CD4-positive, alpha-beta T cell (primary cell): ENCODE measurements at regions not wholly inside any gene's neighbourhood (a gene's known extent, or its start where the extent isn't known, plus 50 kb on each side); places are given as distances from the start of the nearest gene placed in this dataset.

ENCODE experiments used
- ATAC-seq: fragments of 200-7000 bp; cut with Tn5 transposase; one replicate; pipeline ENCODE4 v1.10.0; 2022; ENCODE audit warnings: mild to moderate bottlenecking; ENCODE audit not compliant: poor library complexity
- CTCF ChIA-PET: fragments of 350-600 bp; sonication (Branson Sonifier 250); formaldehyde crosslinking; loops from one replicate; lab custom pipeline; 2021; ENCODE audit warnings: antibody characterized with exemption, inconsistent platforms; lab: Charles Lee
- POLR2A ChIA-PET: fragments of 350-600 bp; sonication (Branson Sonifier 250); formaldehyde crosslinking; loops from one replicate; lab custom pipeline; 2021; ENCODE audit warnings: antibody characterized with exemption, inconsistent platforms; lab: Charles Lee
- DNase-seq, 14 experiments: peaks; one replicate each; pipeline ENCODE4 v3.0.0-alpha.2; 2013 to 2020; ENCODE audit warnings: mixed read lengths in 2 of 14
- H3K27ac ChIP-seq, 2 donors: one replicate each; pipeline versions ENCODE4 v1.5.1 to v1.7.0; 2013; ENCODE audit warnings: low read length in 2 of 2, low read depth in 1 of 2, mild to moderate bottlenecking in 1 of 2
- H3K27me3 ChIP-seq, 2 experiments: 1 replicate in 1 of 2; 2 replicates in 1 of 2; pipeline versions ENCODE4 v1.6.1 to v1.7.0; 2013; ENCODE audit warnings: low read length in 2 of 2, control low read depth in 1 of 2, mild to moderate bottlenecking in 1 of 2, moderate library complexity in 1 of 2; ENCODE audit not compliant: insufficient read depth in 2 of 2, control insufficient read depth in 1 of 2
- H3K36me3 ChIP-seq: one replicate; pipeline ENCODE4 v1.6.1; 2013; ENCODE audit warnings: low read length, control low read depth; ENCODE audit not compliant: insufficient read depth
- H3K4me1 ChIP-seq: one replicate; pipeline ENCODE4 v1.6.1; 2013; ENCODE audit warnings: low read length, control low read depth; ENCODE audit not compliant: insufficient read depth
- H3K4me3 ChIP-seq: one replicate; pipeline ENCODE4 v1.5.1; 2013; ENCODE audit warnings: mild to moderate bottlenecking, low read length, moderate library complexity
- H3K9me3 ChIP-seq, 2 experiments: 1 replicate in 1 of 2; 2 replicates in 1 of 2; pipeline versions ENCODE4 v1.6.1 to v1.7.0; 2013; ENCODE audit warnings: low read length in 2 of 2, mild to moderate bottlenecking in 2 of 2, control low read depth in 1 of 2, moderate library complexity in 1 of 2; ENCODE audit not compliant: control insufficient read depth in 1 of 2, insufficient read depth in 1 of 2
- H3K27ac Mint-ChIP-seq: one replicate; pipeline ENCODE4 v1.8.0; 2020; ENCODE audit warnings: mixed read lengths
- H3K27me3 Mint-ChIP-seq: one replicate; pipeline ENCODE4 v1.8.0; 2021; ENCODE audit warnings: mixed read lengths
- H3K36me3 Mint-ChIP-seq: one replicate; pipeline ENCODE4 v1.8.0; 2021; ENCODE audit warnings: low read depth, mixed read lengths
- H3K4me1 Mint-ChIP-seq: one replicate; pipeline ENCODE4 v1.8.0; 2021; ENCODE audit warnings: low read depth, mixed read lengths
- H3K4me3 Mint-ChIP-seq: one replicate; pipeline ENCODE4 v1.8.0; 2020; ENCODE audit warnings: mild to moderate bottlenecking, mixed read lengths
- H3K9me3 Mint-ChIP-seq: one replicate; pipeline ENCODE4 v1.8.0; 2020; ENCODE audit warnings: mixed read lengths
- intact Hi-C, 2 experiments: fragments of 100-400 bp; cut with DNase I in 1 of 2; cut with micrococcal nuclease in 1 of 2; formaldehyde crosslinking; loops; one replicate each; pipeline versions ENCODE4 v1.15.1 to v1.9.0; 2023 to 2025; cut with DNase I, micrococcal nuclease
- TF ChIP-seq, protein P1 (sequence below): fragments of 200-600 bp; IDR thresholded peaks from one replicate; pipeline ENCODE4 v1.8.0; 2022; ENCODE audit warnings: antibody characterized with exemption, mild to moderate bottlenecking

DNA sequence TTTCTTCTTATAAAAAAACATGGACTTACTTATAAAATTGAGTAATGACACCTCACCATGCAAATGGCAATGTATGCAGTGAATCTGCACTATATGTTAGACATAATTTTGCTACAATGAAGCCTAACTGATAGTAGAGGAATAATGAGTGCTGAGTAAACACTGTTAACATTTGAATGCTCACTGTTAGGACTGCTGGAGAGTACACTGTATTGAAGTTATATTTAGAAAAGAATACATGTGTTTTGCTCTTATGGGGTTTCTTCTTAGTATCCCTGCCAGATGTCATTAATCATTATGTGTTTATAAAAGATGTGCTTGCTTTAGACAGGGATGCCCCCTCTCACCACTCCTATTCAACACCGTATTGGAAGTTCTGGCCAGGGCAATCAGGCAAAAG, 111.1 kb upstream of the ZP4 start:
- no peaks in the 10 kb centered on the region for H3K27me3 ChIP-seq
- H3K4me1 Mint-ChIP-seq, result no peaks in the 10 kb centered on the region

DNA sequence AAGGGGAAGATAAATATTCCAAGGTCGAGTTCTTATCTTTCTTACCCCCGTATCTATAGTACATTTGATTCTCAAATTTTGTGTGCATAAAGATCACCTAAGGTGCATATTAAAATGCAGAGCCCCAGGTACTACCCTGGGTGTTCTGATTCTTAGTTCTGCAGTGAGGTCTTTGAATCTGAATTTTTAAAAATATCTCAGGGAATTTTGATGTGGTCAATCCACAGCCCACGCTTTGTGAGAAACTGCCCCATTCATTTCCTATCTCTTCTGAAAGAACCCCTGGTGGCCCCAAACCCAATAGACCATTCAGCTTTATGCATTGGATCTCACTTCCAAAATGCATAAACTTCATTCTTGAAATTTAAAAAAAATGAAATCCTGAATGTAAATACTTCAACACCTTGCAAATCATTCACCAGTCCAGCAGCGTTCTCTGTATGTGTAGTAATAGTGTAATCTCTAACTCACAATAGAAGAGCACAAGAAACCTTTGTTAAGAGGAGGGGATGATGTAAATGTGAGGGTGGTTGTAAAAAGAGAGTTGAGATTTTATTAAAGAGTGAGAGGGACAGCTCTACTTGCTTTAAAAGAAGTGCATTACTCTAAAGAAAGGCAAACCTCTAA, 108.8 kb upstream of the ZP4 start:
- Mint-ChIP-seq H3K4me3 (no peak overlapping the region), H3K9me3 (peaks cover 11% of the 10 kb centered on the region), H3K36me3 (no peaks in the 10 kb centered on the region), H3K27ac (no peak overlapping the region), H3K27me3 (no peaks in the 10 kb centered on the region), H3K4me1 (no peaks in the 10 kb centered on the region)
- DNase-seq (no peak), ATAC-seq (no peak)
- H3K27me3 ChIP-seq, result no peaks in the 10 kb centered on the region
- H3K27ac ChIP-seq, result no peak overlapping the region
- peaks cover 0 to 3% of the 10 kb centered on the region in 2 experiments for H3K9me3 ChIP-seq
- no peaks in the 10 kb centered on the region for H3K4me1 ChIP-seq
- H3K36me3 ChIP-seq, result no peaks in the 10 kb centered on the region
- ChIA-PET POLR2A (no interaction called here), CTCF (no interaction called here)
- TF ChIP-seq, protein P1, sequence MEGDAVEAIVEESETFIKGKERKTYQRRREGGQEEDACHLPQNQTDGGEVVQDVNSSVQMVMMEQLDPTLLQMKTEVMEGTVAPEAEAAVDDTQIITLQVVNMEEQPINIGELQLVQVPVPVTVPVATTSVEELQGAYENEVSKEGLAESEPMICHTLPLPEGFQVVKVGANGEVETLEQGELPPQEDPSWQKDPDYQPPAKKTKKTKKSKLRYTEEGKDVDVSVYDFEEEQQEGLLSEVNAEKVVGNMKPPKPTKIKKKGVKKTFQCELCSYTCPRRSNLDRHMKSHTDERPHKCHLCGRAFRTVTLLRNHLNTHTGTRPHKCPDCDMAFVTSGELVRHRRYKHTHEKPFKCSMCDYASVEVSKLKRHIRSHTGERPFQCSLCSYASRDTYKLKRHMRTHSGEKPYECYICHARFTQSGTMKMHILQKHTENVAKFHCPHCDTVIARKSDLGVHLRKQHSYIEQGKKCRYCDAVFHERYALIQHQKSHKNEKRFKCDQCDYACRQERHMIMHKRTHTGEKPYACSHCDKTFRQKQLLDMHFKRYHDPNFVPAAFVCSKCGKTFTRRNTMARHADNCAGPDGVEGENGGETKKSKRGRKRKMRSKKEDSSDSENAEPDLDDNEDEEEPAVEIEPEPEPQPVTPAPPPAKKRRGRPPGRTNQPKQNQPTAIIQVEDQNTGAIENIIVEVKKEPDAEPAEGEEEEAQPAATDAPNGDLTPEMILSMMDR, result no peak
- intact Hi-C loops, result no loop called here
- no peak overlapping the region for H3K4me3 ChIP-seq

More for the DNA sequence above, 111.1 kb upstream of the ZP4 start:
- Mint-ChIP-seq H3K9me3 (peaks cover 11% of the 10 kb centered on the region), H3K36me3 (no peaks in the 10 kb centered on the region), H3K4me3 (no peak overlapping the region), H3K27me3 (no peaks in the 10 kb centered on the region), H3K27ac (no peak overlapping the region)
- POLR2A ChIA-PET, result no interaction called here
- CTCF ChIA-PET, result no interaction called here
- no peaks in the 10 kb centered on the region for H3K36me3 ChIP-seq
- no peaks in the 10 kb centered on the region for H3K4me1 ChIP-seq
- no peak for ATAC-seq
- intact Hi-C loops, result no loop called here
- H3K9me3 ChIP-seq, result no peaks in the 10 kb centered on the region
- H3K4me3 ChIP-seq, result no peak overlapping the region
- no peak for DNase-seq
- TF ChIP-seq, protein P1, result no peak
- H3K27ac ChIP-seq, result no peak overlapping the region

DNA sequence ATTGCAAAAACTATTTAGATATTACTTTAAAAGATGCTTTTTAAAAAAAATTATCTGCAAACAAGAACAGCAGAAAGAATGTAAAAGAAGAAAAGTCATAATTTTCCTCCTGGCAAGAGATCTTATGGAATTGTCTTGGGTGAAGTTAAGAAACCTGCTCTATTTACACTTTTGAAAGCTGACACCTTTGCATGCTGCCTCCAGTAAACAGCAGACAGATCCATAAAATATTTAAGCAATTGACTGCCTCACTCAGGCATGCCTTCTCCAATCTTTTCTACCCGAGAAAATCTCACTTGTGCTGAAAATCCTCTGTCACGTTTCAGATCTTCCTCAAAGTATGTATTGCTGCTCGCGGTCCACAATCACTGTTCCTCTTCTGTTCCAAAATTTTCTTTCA, 107.9 kb upstream of the ZP4 start:
- Histone ChIP-seq H3K4me3 (no peak overlapping the region), H3K36me3 (no peaks in the 10 kb centered on the region), H3K4me1 (no peaks in the 10 kb centered on the region), H3K9me3 (peaks cover 0 to 3% of the 10 kb centered on the region in 2 experiments), H3K27ac (no peak overlapping the region), H3K27me3 (no peaks in the 10 kb centered on the region)
- peaks cover 13% of the 10 kb centered on the region for H3K9me3 Mint-ChIP-seq
- no peaks in the 10 kb centered on the region for H3K36me3 Mint-ChIP-seq
- CTCF ChIA-PET, result no interaction called here
- no peak overlapping the region for H3K4me3 Mint-ChIP-seq
- no peaks in the 10 kb centered on the region for H3K27me3 Mint-ChIP-seq
- DNase-seq (no peak), ATAC-seq (no peak)
- no peaks in the 10 kb centered on the region for H3K4me1 Mint-ChIP-seq
- intact Hi-C loops, result no loop called here
- H3K27ac Mint-ChIP-seq, result no peak overlapping the region
- POLR2A ChIA-PET, result no interaction called here
- TF ChIP-seq, protein P1, result no peak
